PC-9 (cell line): ENCODE measurements at regions not wholly inside any gene's neighbourhood (a gene's known extent, or its start where the extent isn't known, plus 50 kb on each side); places are given as distances from the start of the nearest gene placed in this dataset.
"Not testable (repeated sequence)": the region's sequence is repeated elsewhere in the genome, so short reads cannot be mapped to it uniquely, and the experiment has no call there.

Experiments
- BruUV-seq: library from RNA; stranded (reverse); fragments of 400-500 nt; replicated peaks from 2 replicates; lab custom pipeline; 2021; lab: Mats Ljungman, UMichigan
- CTCF ChIA-PET: fragments of 300-600 bp; sonication (Branson Sonifier 250); formaldehyde crosslinking; loops from one replicate; lab custom pipeline; 2022; ENCODE audit warnings: antibody characterized with exemption; lab: Charles Lee
- POLR2A ChIA-PET: fragments of 300-600 bp; sonication (Branson Sonifier 250); formaldehyde crosslinking; loops from one replicate; lab custom pipeline; 2022; ENCODE audit warnings: antibody characterized with exemption; ENCODE audit not compliant: unreplicated experiment; lab: Charles Lee
- DNase-seq, 2 experiments: peaks; one replicate each; pipeline versions ENCODE4 v3.0.0 to v3.0.0-alpha.2; 2015 to 2022; ENCODE audit warnings: mixed read lengths in 1 of 2
- H2AFZ ChIP-seq: fragments of 200-600 bp; sonication (generic); 2 replicates; pipeline ENCODE4 v1.8.1; 2017; ENCODE audit warnings: antibody characterized with exemption
- H3F3A ChIP-seq: fragments of 200-600 bp; sonication (generic); 2 replicates; pipeline ENCODE4 v1.8.1; 2017; ENCODE audit warnings: antibody characterized with exemption, mild to moderate bottlenecking, low read depth; ENCODE audit not compliant: insufficient read depth
- H3K27ac ChIP-seq: fragments of 200-600 bp; sonication (generic); 2 replicates; pipeline ENCODE4 v1.6.1; 2016; ENCODE audit warnings: mixed run types
- H3K27me3 ChIP-seq: fragments of 200-600 bp; sonication (generic); 2 replicates; pipeline ENCODE4 v1.6.1; 2016; ENCODE audit warnings: low read depth, mixed run types; ENCODE audit not compliant: insufficient read depth
- H3K36me3 ChIP-seq: fragments of 200-600 bp; sonication (generic); 2 replicates; pipeline ENCODE4 v1.6.1; 2016; ENCODE audit warnings: low read depth, mixed run types
- H3K4me1 ChIP-seq: fragments of 200-600 bp; sonication (generic); replicated peaks from 2 replicates; pipeline ENCODE4 v1.6.1; 2016; ENCODE audit warnings: mixed run types; ENCODE audit not compliant: insufficient read depth
- H3K4me2 ChIP-seq: fragments of 200-600 bp; sonication (generic); 2 replicates; pipeline ENCODE4 v1.6.1; 2017; ENCODE audit warnings: mixed run types
- H3K4me3 ChIP-seq: fragments of 200-600 bp; sonication (generic); 2 replicates; pipeline ENCODE4 v1.6.1; 2016; ENCODE audit warnings: mixed run types
- H3K79me2 ChIP-seq: fragments of 200-600 bp; sonication (generic); 2 replicates; pipeline ENCODE4 v1.6.1; 2017; ENCODE audit warnings: low read depth, mixed run types
- H3K9me2 ChIP-seq: fragments of 200-600 bp; sonication (generic); 2 replicates; pipeline ENCODE4 v1.8.1; 2017; ENCODE audit warnings: mild to moderate bottlenecking; ENCODE audit not compliant: insufficient read depth
- H3K9me3 ChIP-seq: fragments of 200-600 bp; sonication (generic); 2 replicates; pipeline ENCODE4 v1.8.1; 2016; ENCODE audit warnings: low read depth; ENCODE audit not compliant: insufficient read depth
- H4K20me1 ChIP-seq: fragments of 200-600 bp; sonication (generic); 2 replicates; pipeline ENCODE4 v1.8.1; 2017; ENCODE audit not compliant: insufficient read depth
- EZH2 ChIP-seq: fragments of 200-600 bp; sonication (generic); IDR thresholded peaks from 2 replicates; pipeline ENCODE4 v1.8.0; 2017; ENCODE audit warnings: antibody characterized with exemption, low read depth
- intact Hi-C: fragments of 100-400 bp; cut with micrococcal nuclease; formaldehyde crosslinking; loops from one replicate; pipeline ENCODE4 v1.10.0; 2022; ENCODE audit not compliant: unreplicated experiment
- TF ChIP-seq, protein P1 (sequence below): fragments of 200-600 bp; sonication (generic); conservative IDR thresholded peaks from 2 replicates; pipeline ENCODE4 v1.6.1; 2017; ENCODE audit warnings: mixed run types, antibody characterized with exemption, mild to moderate bottlenecking, moderate library complexity

DNA sequence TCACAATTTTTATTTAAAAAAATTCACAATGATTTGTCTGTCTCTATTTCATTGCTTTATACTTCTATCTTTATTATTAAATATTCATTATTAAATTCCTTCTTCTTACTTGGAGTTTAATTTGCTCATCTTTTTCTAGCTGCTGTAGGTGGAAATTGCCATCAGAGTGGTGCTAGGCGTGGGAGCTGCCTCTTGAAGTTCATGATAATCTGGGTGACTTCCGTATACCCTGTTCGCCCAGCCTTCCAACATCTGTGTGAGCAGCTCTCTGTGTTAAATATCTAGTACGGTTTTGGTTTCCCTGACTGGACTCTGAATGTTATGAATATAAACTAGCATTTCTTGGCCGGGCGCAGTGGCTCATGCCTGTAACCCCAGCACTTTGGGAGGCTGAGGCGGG is 84.0 kb upstream of the RPH3AL start:
- ChIA-PET CTCF (no interaction called here), POLR2A (no interaction called here)
- no peak for TF ChIP-seq EZH2
- TF ChIP-seq, protein P1, sequence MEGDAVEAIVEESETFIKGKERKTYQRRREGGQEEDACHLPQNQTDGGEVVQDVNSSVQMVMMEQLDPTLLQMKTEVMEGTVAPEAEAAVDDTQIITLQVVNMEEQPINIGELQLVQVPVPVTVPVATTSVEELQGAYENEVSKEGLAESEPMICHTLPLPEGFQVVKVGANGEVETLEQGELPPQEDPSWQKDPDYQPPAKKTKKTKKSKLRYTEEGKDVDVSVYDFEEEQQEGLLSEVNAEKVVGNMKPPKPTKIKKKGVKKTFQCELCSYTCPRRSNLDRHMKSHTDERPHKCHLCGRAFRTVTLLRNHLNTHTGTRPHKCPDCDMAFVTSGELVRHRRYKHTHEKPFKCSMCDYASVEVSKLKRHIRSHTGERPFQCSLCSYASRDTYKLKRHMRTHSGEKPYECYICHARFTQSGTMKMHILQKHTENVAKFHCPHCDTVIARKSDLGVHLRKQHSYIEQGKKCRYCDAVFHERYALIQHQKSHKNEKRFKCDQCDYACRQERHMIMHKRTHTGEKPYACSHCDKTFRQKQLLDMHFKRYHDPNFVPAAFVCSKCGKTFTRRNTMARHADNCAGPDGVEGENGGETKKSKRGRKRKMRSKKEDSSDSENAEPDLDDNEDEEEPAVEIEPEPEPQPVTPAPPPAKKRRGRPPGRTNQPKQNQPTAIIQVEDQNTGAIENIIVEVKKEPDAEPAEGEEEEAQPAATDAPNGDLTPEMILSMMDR, result no peak
- H3K9me2 ChIP-seq, result no peaks in the 10 kb centered on the region
- no peak overlapping the region for H3K27ac ChIP-seq
- no peak for DNase-seq
- no peaks in the 10 kb centered on the region for H4K20me1 ChIP-seq
- no peaks in the 10 kb centered on the region for H3K9me3 ChIP-seq
- H3K27me3 ChIP-seq, result peaks cover 62% of the 10 kb centered on the region
- H3K36me3 ChIP-seq, result no peaks in the 10 kb centered on the region
- no peak overlapping the region for H3K4me2 ChIP-seq
- no peaks in the 10 kb centered on the region for H3K4me1 ChIP-seq
- intact Hi-C loops, result no loop called here
- no peak overlapping the region for H2AFZ ChIP-seq
- H3F3A ChIP-seq, result no peaks in the 10 kb centered on the region
- H3K4me3 ChIP-seq, result no peak overlapping the region
- no peaks in the 10 kb centered on the region for H3K79me2 ChIP-seq
- no TSS peak for BruUV-seq

DNA sequence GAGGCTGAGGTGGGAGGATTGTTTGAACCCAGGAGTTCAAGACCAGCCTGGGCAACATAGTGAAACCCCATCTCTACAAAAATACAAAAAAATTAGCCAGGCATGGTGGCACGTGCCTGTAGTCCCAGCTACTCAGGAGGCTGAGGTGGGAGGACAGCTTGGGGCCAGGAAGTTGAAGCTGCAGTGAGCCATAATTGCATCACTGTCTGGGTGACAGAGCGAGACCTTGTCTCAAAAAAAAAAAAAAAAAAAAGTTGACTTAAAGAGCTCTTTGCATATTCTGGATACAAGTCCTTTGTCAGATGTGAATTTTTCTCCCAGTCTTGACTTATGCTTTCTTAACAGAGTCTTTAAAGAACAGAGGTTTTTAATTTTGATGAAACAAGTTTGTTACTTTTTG is 79.9 kb upstream of the RPH3AL start:
- H3K27ac ChIP-seq, H3K79me2 ChIP-seq, DNase-seq, H3K9me2 ChIP-seq, H4K20me1 ChIP-seq, H3K4me1 ChIP-seq, H3F3A ChIP-seq, H3K4me3 ChIP-seq, H3K36me3 ChIP-seq, intact Hi-C loops, H2AFZ ChIP-seq, BruUV-seq, POLR2A ChIA-PET, H3K4me2 ChIP-seq: not testable (repeated sequence)
- H3K27me3 ChIP-seq, result peaks cover 30% of the 10 kb centered on the region
- CTCF ChIA-PET, result interaction anchor here (0.6 kb wide), 1 partner anchor 75 kb away, joined by 7 read pairs; no protein-coding TSS in a partner anchor
- peaks cover 16% of the 10 kb centered on the region for H3K9me3 ChIP-seq

DNA sequence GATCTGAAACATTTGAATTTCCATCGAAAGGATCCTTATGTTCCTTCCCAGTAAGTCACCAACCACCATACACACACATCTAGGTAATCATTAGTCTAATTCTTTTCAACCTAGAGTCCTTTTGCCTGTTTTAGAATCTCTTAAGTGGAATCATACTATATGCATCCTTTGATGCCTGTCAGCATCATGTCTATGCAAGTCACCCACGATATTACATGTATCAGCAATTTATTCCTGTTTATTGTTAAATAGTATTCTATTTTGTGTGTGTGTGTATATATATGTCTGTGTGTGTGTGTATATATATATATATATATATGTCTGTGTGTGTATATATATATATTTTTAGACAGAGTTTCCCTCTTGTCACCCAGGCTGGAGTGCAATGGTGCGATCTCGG is 78.9 kb upstream of the RPH3AL start:
- H2AFZ ChIP-seq, result no peak overlapping the region
- no peak for DNase-seq
- no peaks in the 10 kb centered on the region for H3K79me2 ChIP-seq
- peaks cover 20% of the 10 kb centered on the region for H3K27me3 ChIP-seq
- no peaks in the 10 kb centered on the region for H3F3A ChIP-seq
- H4K20me1 ChIP-seq, result no peaks in the 10 kb centered on the region
- peaks cover 16% of the 10 kb centered on the region for H3K9me3 ChIP-seq
- intact Hi-C loops, result no loop called here
- H3K9me2 ChIP-seq, result no peaks in the 10 kb centered on the region
- TF ChIP-seq, protein P1, result no peak
- TF ChIP-seq EZH2, result no peak
- H3K36me3 ChIP-seq, result no peaks in the 10 kb centered on the region
- no peak overlapping the region for H3K4me3 ChIP-seq
- ChIA-PET POLR2A (no interaction called here), CTCF (no interaction called here)
- no peaks in the 10 kb centered on the region for H3K4me1 ChIP-seq
- H3K4me2 ChIP-seq, result no peak overlapping the region
- no peak overlapping the region for H3K27ac ChIP-seq
- BruUV-seq, result no TSS peak

DNA sequence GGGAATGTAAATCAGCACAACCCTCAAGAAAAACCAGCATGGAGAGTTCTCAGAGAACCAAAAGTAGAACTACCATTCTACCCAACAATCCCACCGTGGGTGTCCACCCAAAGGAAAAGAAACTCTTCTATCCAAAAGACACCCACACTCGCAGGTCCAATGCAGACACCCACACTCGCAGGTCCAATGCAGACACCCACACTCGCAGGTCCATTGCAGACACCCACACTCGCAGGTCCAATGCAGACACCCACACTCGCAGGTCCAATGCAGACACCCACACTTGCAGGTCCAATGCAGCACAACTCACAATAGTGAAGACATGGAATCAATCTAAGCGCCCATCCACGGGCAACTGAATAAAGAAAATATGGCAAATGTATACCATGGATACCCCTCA is 77.0 kb upstream of the RPH3AL start:
- intact Hi-C loops, result no loop called here
- Histone ChIP-seq H3K36me3 (no peaks in the 10 kb centered on the region), H3K4me2 (no peak overlapping the region), H4K20me1 (no peaks in the 10 kb centered on the region), H3F3A (no peaks in the 10 kb centered on the region), H3K4me1 (no peaks in the 10 kb centered on the region), H3K4me3 (no peak overlapping the region), H3K9me2 (no peaks in the 10 kb centered on the region), H3K27me3 (peaks cover 2% of the 10 kb centered on the region; the same call in 1 of the 2 replicates), H3K9me3 (peaks cover 16% of the 10 kb centered on the region), H3K79me2 (no peaks in the 10 kb centered on the region), H3K27ac (no peak overlapping the region), H2AFZ (no peak overlapping the region)
- CTCF ChIA-PET, result no interaction called here
- POLR2A ChIA-PET, result no interaction called here
- no TSS peak for BruUV-seq
- TF ChIP-seq EZH2, result no peak
- TF ChIP-seq, protein P1, result no peak
- no peak for DNase-seq
